CD14-positive monocyte (primary cell): ENCODE measurements at regions not wholly inside any gene's neighbourhood (a gene's known extent, or its start where the extent isn't known, plus 50 kb on each side); places are given as distances from the start of the nearest gene placed in this dataset.

Experiments
- DNase-seq, 3 donors: peaks; one replicate each; pipeline ENCODE4 v3.0.0-alpha.2; 2011 to 2022
- H2AFZ ChIP-seq: 2 replicates; pipeline ENCODE4 v1.6.0; 2012; ENCODE audit warnings: mild to moderate bottlenecking, low read depth, low read length, inconsistent platforms; ENCODE audit not compliant: insufficient read depth, poor library complexity, severe bottlenecking
- H3K27ac ChIP-seq, 2 donors: 1 replicate in 1 of 2; 2 replicates in 1 of 2; pipeline ENCODE4 v1.5.1; 2012 to 2013; ENCODE audit warnings: low read length in 2 of 2, control low read depth in 1 of 2, inconsistent platforms in 1 of 2, low read depth in 1 of 2, mild to moderate bottlenecking in 1 of 2
- H3K27me3 ChIP-seq, 2 donors: one replicate each; pipeline versions ENCODE4 v1.6.0 to v1.6.1; 2011 to 2013; ENCODE audit warnings: low read length in 2 of 2; ENCODE audit not compliant: control insufficient read depth in 2 of 2, insufficient read depth in 2 of 2
- H3K36me3 ChIP-seq, 2 donors: replicated peaks in 1 of 2; 1 replicate in 1 of 2; 2 replicates in 1 of 2; pipeline versions ENCODE4 v1.5.1 to v1.6.1; 2012 to 2013; ENCODE audit warnings: low read length in 2 of 2, control low read depth in 1 of 2, inconsistent platforms in 1 of 2, mild to moderate bottlenecking in 1 of 2; ENCODE audit not compliant: insufficient read depth in 2 of 2, control insufficient read depth in 1 of 2
- H3K4me1 ChIP-seq, 2 donors: 1 replicate in 1 of 2; 2 replicates in 1 of 2; pipeline versions ENCODE4 v1.5.1 to v1.6.1; 2012 to 2013; ENCODE audit warnings: low read length in 2 of 2, control low read depth in 1 of 2, inconsistent platforms in 1 of 2, mild to moderate bottlenecking in 1 of 2, moderate library complexity in 1 of 2; ENCODE audit not compliant: insufficient read depth in 2 of 2, control insufficient read depth in 1 of 2
- H3K4me2 ChIP-seq: replicated peaks from 2 replicates; pipeline ENCODE3; 2012; ENCODE audit warnings: low read length, moderate library complexity, mild to moderate bottlenecking; ENCODE audit not compliant: poor library complexity, severe bottlenecking; ENCODE audit errors: extremely low read depth
- H3K4me3 ChIP-seq, 3 experiments: fragments of 200-600 bp in 1 of 3; sonication (generic) in 1 of 3; replicated peaks in 1 of 3; 1 replicate in 2 of 3; 2 replicates in 1 of 3; pipeline ENCODE4 v1.5.1; 2011 to 2013; ENCODE audit warnings: low read length in 3 of 3, mild to moderate bottlenecking in 3 of 3, control low read depth in 2 of 3, low read depth in 2 of 3, inconsistent platforms in 1 of 3, moderate library complexity in 1 of 3
- H3K79me2 ChIP-seq: 2 replicates; pipeline ENCODE4 v1.6.0; 2012; ENCODE audit warnings: mild to moderate bottlenecking, control low read depth, inconsistent platforms, low read length, moderate library complexity; ENCODE audit not compliant: insufficient read depth
- H3K9ac ChIP-seq: 2 replicates; pipeline ENCODE4 v1.6.0; 2017; ENCODE audit warnings: low read length, mild to moderate bottlenecking; ENCODE audit not compliant: insufficient read depth, poor library complexity, severe bottlenecking
- H3K9me3 ChIP-seq, 2 donors: replicated peaks in 1 of 2; 1 replicate in 1 of 2; 2 replicates in 1 of 2; pipeline versions ENCODE4 v1.5.1 to v1.6.1; 2012 to 2013; ENCODE audit warnings: low read length in 2 of 2, control low read depth in 1 of 2; ENCODE audit not compliant: control insufficient read depth in 1 of 2, insufficient read depth in 1 of 2
- H4K20me1 ChIP-seq: 2 replicates; pipeline ENCODE4 v1.6.0; 2012; ENCODE audit warnings: mild to moderate bottlenecking, low read length, control low read depth, moderate library complexity; ENCODE audit not compliant: insufficient read depth
- H3K27ac Mint-ChIP-seq, 7 donors: one replicate each; pipeline ENCODE4 v1.8.0; 2020; ENCODE audit warnings: mild to moderate bottlenecking in 7 of 7, mixed read lengths in 7 of 7, moderate library complexity in 6 of 7, inconsistent platforms in 2 of 7
- H3K27me3 Mint-ChIP-seq, 3 donors: one replicate each; pipeline ENCODE4 v1.8.0; 2021 to 2022; ENCODE audit warnings: low read depth in 3 of 3, mild to moderate bottlenecking in 3 of 3, mixed read lengths in 3 of 3, moderate library complexity in 3 of 3, inconsistent platforms in 1 of 3
- H3K36me3 Mint-ChIP-seq, 2 donors: one replicate each; pipeline ENCODE4 v1.8.0; 2020; ENCODE audit warnings: mixed read lengths in 2 of 2, inconsistent platforms in 1 of 2, mild to moderate bottlenecking in 1 of 2
- H3K4me1 Mint-ChIP-seq: one replicate; pipeline ENCODE4 v1.8.0; 2020; ENCODE audit warnings: mild to moderate bottlenecking, mixed read lengths
- H3K4me3 Mint-ChIP-seq, 2 donors: one replicate each; pipeline ENCODE4 v1.8.0; 2020; ENCODE audit warnings: mild to moderate bottlenecking in 2 of 2, mixed read lengths in 2 of 2, moderate library complexity in 1 of 2
- H3K9me3 Mint-ChIP-seq, 7 donors: one replicate each; pipeline ENCODE4 v1.8.0; 2020 to 2022; ENCODE audit warnings: mixed read lengths in 7 of 7, mild to moderate bottlenecking in 6 of 7, moderate library complexity in 6 of 7, inconsistent platforms in 2 of 7
- CTCF ChIP-seq: fragments of 200-600 bp; IDR thresholded peaks from one replicate; pipeline ENCODE4 v1.8.0; 2022; ENCODE audit warnings: antibody characterized with exemption, mild to moderate bottlenecking
- WGBS: methylation state at CpG from one replicate; pipeline ENCODE4 v1.1.5; 2013; ENCODE audit warnings: missing lambda C conversion rate; ENCODE audit not compliant: insufficient coverage; 5-methylcytosine and 5-hydroxymethylcytosine counted together
- intact Hi-C, 2 donors: fragments of 100-400 bp; cut with micrococcal nuclease; formaldehyde crosslinking; loops; one replicate each; pipeline versions ENCODE4 v1.15.0 to v1.15.1; 2023

- Histone ChIP-seq H2AFZ (no peak overlapping the region), H3K9me3 (no peaks in the 10 kb centered on the region), H3K79me2 (peaks cover 6% of the 10 kb centered on the region), H3K4me3 (no peak overlapping the region), H3K27ac (no peak overlapping the region), H3K4me1 (peaks cover 17% of the 10 kb centered on the region in 2 donors), H3K36me3 (no peaks in the 10 kb centered on the region), H3K27me3 (no peaks in the 10 kb centered on the region), H3K9ac (no peak overlapping the region), H3K4me2 (no peak overlapping the region), H4K20me1 (no peaks in the 10 kb centered on the region)
- intact Hi-C loops = loop anchor here (1.0 to 5.0 kb wide), 3 partner anchors 37 to 205 kb away; no protein-coding TSS in a partner anchor
- Mint-ChIP-seq H3K36me3 (peaks cover 3 to 11% of the 10 kb centered on the region in 2 donors), H3K4me1 (peaks cover 41% of the 10 kb centered on the region), H3K9me3 (no peaks in the 10 kb centered on the region), H3K27me3 (no peaks in the 10 kb centered on the region), H3K4me3 (no peak overlapping the region), H3K27ac (peak overlapping the region in 1 of 7 donors; percentile 22)
- DNase-seq = peak in 1 of 3 donors; percentile 37
- TF ChIP-seq CTCF = no peak
- 61% methylated on average over 5 of the region's 6 CpGs for WGBS
Measured at GRCh38 chr14:100439781-100440180, 116.6 kb downstream of the SLC25A47 start.

GRCh38 chr14:100440207-100440631, 117.1 kb downstream of the SLC25A47 start:
- H3K36me3 ChIP-seq = no peaks in the 10 kb centered on the region
- Mint-ChIP-seq H3K27me3 (no peaks in the 10 kb centered on the region), H3K27ac (peak overlapping the region in 2 of 7 donors; percentile 15 to 54), H3K36me3 (peaks cover 3 to 11% of the 10 kb centered on the region in 2 donors), H3K4me1 (peaks cover 36% of the 10 kb centered on the region), H3K9me3 (no peaks in the 10 kb centered on the region), H3K4me3 (no peak overlapping the region)
- H3K4me1 ChIP-seq = peaks cover 12 to 13% of the 10 kb centered on the region in 2 donors
- H4K20me1 ChIP-seq = no peaks in the 10 kb centered on the region
- H2AFZ ChIP-seq = no peak overlapping the region
- no peak overlapping the region for H3K4me3 ChIP-seq
- no peaks in the 10 kb centered on the region for H3K9me3 ChIP-seq
- H3K9ac ChIP-seq = no peak overlapping the region
- 5% methylated on average over 9 of the region's 10 CpGs for WGBS
- intact Hi-C loops = loop anchor here in 1 of 2 donors (1.0 to 2.0 kb wide), 2 partner anchors 55 to 205 kb away; no protein-coding TSS in a partner anchor
- DNase-seq = peak in 2 of 3 donors; percentile 26 to 51
- peak; percentile 81 for TF ChIP-seq CTCF
- peaks cover 6% of the 10 kb centered on the region for H3K79me2 ChIP-seq
- no peak overlapping the region for H3K4me2 ChIP-seq
- H3K27me3 ChIP-seq = no peaks in the 10 kb centered on the region
- no peak overlapping the region for H3K27ac ChIP-seq
